Esophagus muscularis mucosa (tissue), 4 donors: ENCODE measurements at regions not wholly inside any gene's neighbourhood (a gene's known extent, or its start where the extent isn't known, plus 50 kb on each side); places are given as distances from the start of the nearest gene placed in this dataset.

Experiments used
- DNase-seq: peaks from one replicate; pipeline ENCODE4 v3.0.0-alpha.2; 2017; ENCODE audit errors: extremely low spot score
- H3K27ac ChIP-seq, 4 donors: fragments of 200-600 bp; sonication (generic); replicated peaks in 1 of 4; 1 replicate in 3 of 4; 2 replicates in 1 of 4; pipeline ENCODE4 v1.5.1; 2016 to 2019; ENCODE audit warnings: mild to moderate bottlenecking in 1 of 4
- H3K27me3 ChIP-seq, 4 donors: fragments of 200-600 bp; sonication (generic); one replicate each; pipeline versions ENCODE4 v1.5.1 to v1.6.0; 2016 to 2019
- H3K36me3 ChIP-seq, 4 donors: fragments of 200-600 bp; sonication (generic); one replicate each; pipeline ENCODE4 v1.5.1; 2016 to 2019
- H3K4me1 ChIP-seq, 4 donors: fragments of 200-600 bp; sonication (generic); one replicate each; pipeline ENCODE4 v1.5.1; 2016 to 2019
- H3K4me3 ChIP-seq, 4 donors: fragments of 200-600 bp; sonication (generic); 1 replicate in 2 of 4; 2 replicates in 2 of 4; pipeline ENCODE4 v1.5.1; 2016 to 2019; ENCODE audit warnings: mild to moderate bottlenecking in 4 of 4, moderate library complexity in 1 of 4
- H3K9me3 ChIP-seq, 4 donors: fragments of 200-600 bp; sonication (generic); 1 replicate in 3 of 4; 2 replicates in 1 of 4; pipeline ENCODE4 v1.5.1; 2016 to 2019
- CTCF ChIP-seq, 3 experiments: fragments of 200-600 bp in 2 of 3; fragments of 450-650 bp in 1 of 3; sonication (generic) in 2 of 3; IDR thresholded peaks; one replicate each; pipeline ENCODE4 v1.5.1; 2017 to 2019; ENCODE audit warnings: antibody characterized with exemption in 3 of 3, mild to moderate bottlenecking in 2 of 3, moderate library complexity in 1 of 3
- EP300 ChIP-seq: sonication (generic); formaldehyde crosslinking; IDR thresholded peaks from one replicate; pipeline ENCODE4 v1.6.1; 2017; ENCODE audit warnings: antibody characterized with exemption
- POLR2A ChIP-seq: fragments of 450-650 bp; IDR thresholded peaks from one replicate; pipeline ENCODE4 v1.6.1; 2017; ENCODE audit warnings: antibody characterized with exemption, moderate library complexity, mild to moderate bottlenecking, low read depth
- POLR2AphosphoS5 ChIP-seq, 2 donors: sonication (generic); formaldehyde crosslinking; IDR thresholded peaks; one replicate each; pipeline ENCODE4 v1.6.1; 2017; ENCODE audit warnings: antibody characterized with exemption in 2 of 2
- WGBS: methylation state at CpG from one replicate; pipeline ENCODE4 v1.1.5; 2018; 5-methylcytosine and 5-hydroxymethylcytosine counted together
- intact Hi-C: fragments of 100-400 bp; cut with DNase I; formaldehyde crosslinking; loops from one replicate; pipeline ENCODE4 v1.15.1; 2023

GRCh38 chr2:12618576-12618975, 98.2 kb upstream of the TRIB2 start:
- Histone ChIP-seq H3K9me3 (no peaks in the 10 kb centered on the region), H3K27me3 (no peaks in the 10 kb centered on the region), H3K27ac (no peak overlapping the region), H3K36me3 (no peaks in the 10 kb centered on the region), H3K4me3 (no peak overlapping the region), H3K4me1 (peaks cover 0 to 57% (median 24%) of the 10 kb centered on the region in 4 donors)
- intact Hi-C loops, result no loop called here
- no peak for DNase-seq
- TF ChIP-seq POLR2AphosphoS5 (IDR thresholded peaks at IDR 0.05) (no peak), POLR2A (no peak), EP300 (no peak), CTCF (IDR thresholded peaks at IDR 0.05) (no peak)

- intact Hi-C loops, result no loop called here
- Histone ChIP-seq H3K4me1 (peaks cover 0 to 57% (median 24%) of the 10 kb centered on the region in 4 donors), H3K9me3 (no peaks in the 10 kb centered on the region), H3K27me3 (no peaks in the 10 kb centered on the region), H3K4me3 (no peak overlapping the region), H3K27ac (no peak overlapping the region), H3K36me3 (no peaks in the 10 kb centered on the region)
- TF ChIP-seq CTCF (IDR thresholded peaks at IDR 0.05) (no peak), POLR2AphosphoS5 (IDR thresholded peaks at IDR 0.05) (no peak), EP300 (no peak), POLR2A (no peak)
- DNase-seq, result no peak
- WGBS, result 52% methylated on average over 3 of the region's 3 CpGs
Observed at GRCh38 chr2:12619975-12620374, 96.8 kb upstream of the TRIB2 start.

- Histone ChIP-seq H3K9me3 (no peaks in the 10 kb centered on the region), H3K4me3 (no peak overlapping the region), H3K27ac (no peak overlapping the region), H3K27me3 (no peaks in the 10 kb centered on the region), H3K4me1 (peaks cover 0 to 51% (median 22%) of the 10 kb centered on the region in 4 donors), H3K36me3 (no peaks in the 10 kb centered on the region)
- WGBS, result 94% methylated on average over 2 of the region's 2 CpGs
- DNase-seq, result no peak
- intact Hi-C loops, result no loop called here
- no peak for TF ChIP-seq POLR2AphosphoS5 (IDR thresholded peaks at IDR 0.05)
- no peak for TF ChIP-seq CTCF (IDR thresholded peaks at IDR 0.05)
- no peak for TF ChIP-seq POLR2A
- TF ChIP-seq EP300, result no peak
Observed at GRCh38 chr2:12620759-12621158, 96.0 kb upstream of the TRIB2 start.

- Histone ChIP-seq H3K4me3 (no peak overlapping the region), H3K9me3 (no peaks in the 10 kb centered on the region), H3K4me1 (peaks cover 0 to 39% (median 12%) of the 10 kb centered on the region in 4 donors), H3K27ac (no peak overlapping the region), H3K36me3 (no peaks in the 10 kb centered on the region), H3K27me3 (no peaks in the 10 kb centered on the region)
- 86% methylated on average over 1 of the region's 1 CpG for whole genome bisulfite sequencing
- DNase-seq, result no peak
- intact Hi-C loops, result no loop called here
- TF ChIP-seq EP300 (no peak), CTCF (IDR thresholded peaks at IDR 0.05) (no peak), POLR2A (no peak)
Observed at GRCh38 chr2:12623051-12623450, 93.7 kb upstream of the TRIB2 start.

GRCh38 chr2:12624384-12624783, 92.4 kb upstream of the TRIB2 start:
- WGBS, result 96% methylated on average over 6 of the region's 6 CpGs
- H3K36me3 ChIP-seq, result no peaks in the 10 kb centered on the region
- no peaks in the 10 kb centered on the region for H3K27me3 ChIP-seq
- no peak for DNase-seq
- TF ChIP-seq CTCF (IDR thresholded peaks at IDR 0.05) (no peak), EP300 (no peak), POLR2AphosphoS5 (IDR thresholded peaks at IDR 0.05) (no peak), POLR2A (no peak)
- H3K4me3 ChIP-seq, result no peak overlapping the region
- H3K27ac ChIP-seq, result no peak overlapping the region
- H3K4me1 ChIP-seq, result peaks cover 0 to 28% (median 7%) of the 10 kb centered on the region in 4 donors
- no peaks in the 10 kb centered on the region for H3K9me3 ChIP-seq
- intact Hi-C loops, result no loop called here
